Tibial artery (tissue), 4 donors: ENCODE measurements at regions not wholly inside any gene's neighbourhood (a gene's known extent, or its start where the extent isn't known, plus 50 kb on each side); places are given as distances from the start of the nearest gene placed in this dataset.

Experiments
- DNase-seq, 2 donors: peaks; one replicate each; pipeline ENCODE4 v3.0.0-alpha.2; 2019
- H3K27ac ChIP-seq, 2 donors: fragments of 200-600 bp; sonication (generic) in 1 of 2; 1 replicate in 1 of 2; 2 replicates in 1 of 2; pipeline ENCODE4 v1.5.1; 2018 to 2019; ENCODE audit warnings: mild to moderate bottlenecking in 1 of 2
- H3K27me3 ChIP-seq, 2 donors: fragments of 200-600 bp; sonication (generic) in 1 of 2; one replicate each; pipeline versions ENCODE4 v1.5.1 to v1.6.0; 2016 to 2019
- H3K36me3 ChIP-seq, 3 donors: fragments of 200-600 bp; sonication (generic) in 2 of 3; one replicate each; pipeline ENCODE4 v1.5.1; 2016 to 2019; ENCODE audit warnings: mild to moderate bottlenecking in 2 of 3
- H3K4me1 ChIP-seq, 4 donors: fragments of 200-600 bp; sonication (generic) in 2 of 4; 1 replicate in 3 of 4; 2 replicates in 1 of 4; pipeline ENCODE4 v1.5.1; 2016 to 2019
- H3K4me3 ChIP-seq, 2 donors: fragments of 200-600 bp; sonication (generic) in 1 of 2; 1 replicate in 1 of 2; 2 replicates in 1 of 2; pipeline ENCODE4 v1.5.1; 2018 to 2019; ENCODE audit warnings: mild to moderate bottlenecking in 2 of 2
- H3K9me3 ChIP-seq, 3 donors: fragments of 200-600 bp; sonication (generic) in 1 of 3; one replicate each; pipeline ENCODE4 v1.5.1; 2016 to 2019
- intact Hi-C: fragments of 100-400 bp; cut with DNase I; formaldehyde crosslinking; loops from one replicate; pipeline ENCODE4 v1.15.0; 2023; ENCODE audit warnings: low total_unique reads
- TF ChIP-seq, protein P1 (sequence below), 2 experiments: fragments of 200-600 bp in 1 of 2; fragments of 450-650 bp in 1 of 2; IDR thresholded peaks; one replicate each; pipeline ENCODE4 v1.5.1; 2017 to 2019; ENCODE audit warnings: antibody characterized with exemption in 2 of 2, mild to moderate bottlenecking in 1 of 2, moderate library complexity in 1 of 2

DNA sequence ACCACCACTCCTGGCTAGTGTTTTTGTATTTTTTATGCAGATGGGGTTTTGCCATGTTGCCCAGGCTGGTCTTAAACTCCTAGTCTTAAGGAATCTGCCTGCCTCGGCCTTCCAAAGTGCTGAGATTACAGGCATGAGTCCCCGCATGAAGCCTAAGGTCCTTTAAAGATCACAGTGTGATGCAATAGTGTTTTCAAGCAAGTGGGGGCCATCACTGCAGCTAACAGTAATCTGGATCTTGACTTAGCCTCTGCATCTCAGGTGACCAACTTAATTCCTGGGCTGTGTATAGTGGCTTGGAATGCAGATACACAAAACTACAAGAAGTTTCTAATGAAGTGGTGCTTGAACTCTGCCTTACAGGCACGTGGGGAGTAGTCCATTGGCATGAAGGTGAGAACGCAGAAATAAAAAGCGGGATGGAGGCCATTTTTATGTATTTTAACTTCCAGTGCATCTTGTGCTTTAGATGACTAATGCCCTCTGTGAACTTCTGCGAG lies 334.4 kb upstream of the SPRED2 start:
- Histone ChIP-seq H3K4me3 (no peak overlapping the region), H3K9me3 (no peaks in the 10 kb centered on the region), H3K4me1 (no peaks in the 10 kb centered on the region), H3K27ac (no peak overlapping the region), H3K36me3 (no peaks in the 10 kb centered on the region), H3K27me3 (peaks cover 0 to 2% of the 10 kb centered on the region in 2 donors)
- TF ChIP-seq, protein P1, sequence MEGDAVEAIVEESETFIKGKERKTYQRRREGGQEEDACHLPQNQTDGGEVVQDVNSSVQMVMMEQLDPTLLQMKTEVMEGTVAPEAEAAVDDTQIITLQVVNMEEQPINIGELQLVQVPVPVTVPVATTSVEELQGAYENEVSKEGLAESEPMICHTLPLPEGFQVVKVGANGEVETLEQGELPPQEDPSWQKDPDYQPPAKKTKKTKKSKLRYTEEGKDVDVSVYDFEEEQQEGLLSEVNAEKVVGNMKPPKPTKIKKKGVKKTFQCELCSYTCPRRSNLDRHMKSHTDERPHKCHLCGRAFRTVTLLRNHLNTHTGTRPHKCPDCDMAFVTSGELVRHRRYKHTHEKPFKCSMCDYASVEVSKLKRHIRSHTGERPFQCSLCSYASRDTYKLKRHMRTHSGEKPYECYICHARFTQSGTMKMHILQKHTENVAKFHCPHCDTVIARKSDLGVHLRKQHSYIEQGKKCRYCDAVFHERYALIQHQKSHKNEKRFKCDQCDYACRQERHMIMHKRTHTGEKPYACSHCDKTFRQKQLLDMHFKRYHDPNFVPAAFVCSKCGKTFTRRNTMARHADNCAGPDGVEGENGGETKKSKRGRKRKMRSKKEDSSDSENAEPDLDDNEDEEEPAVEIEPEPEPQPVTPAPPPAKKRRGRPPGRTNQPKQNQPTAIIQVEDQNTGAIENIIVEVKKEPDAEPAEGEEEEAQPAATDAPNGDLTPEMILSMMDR (IDR thresholded peaks at IDR 0.05), result no peak
- intact Hi-C loops, result no loop called here
- no peak for DNase-seq

DNA sequence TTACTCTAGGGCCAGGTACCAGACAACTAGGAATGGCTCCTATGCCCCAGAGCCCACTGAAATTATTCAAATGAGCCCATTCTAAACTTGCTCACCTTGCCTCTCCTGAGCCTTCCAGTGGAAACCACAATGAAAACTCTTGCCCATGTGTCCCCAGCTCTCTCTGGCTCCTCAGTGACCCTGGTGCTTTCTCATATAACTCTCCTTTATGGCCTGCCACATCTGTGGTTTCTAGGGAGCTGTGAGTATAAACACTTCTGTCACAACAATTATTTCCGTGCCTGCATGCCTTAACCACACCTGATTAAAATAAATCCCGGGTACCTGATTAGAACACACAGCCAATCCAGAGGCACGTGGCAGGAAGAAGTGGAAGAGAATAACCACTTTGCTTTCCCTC lies 333.0 kb upstream of the SPRED2 start:
- intact Hi-C loops, result no loop called here
- H3K4me1 ChIP-seq, result no peaks in the 10 kb centered on the region
- no peaks in the 10 kb centered on the region for H3K27me3 ChIP-seq
- H3K27ac ChIP-seq, result no peak overlapping the region
- DNase-seq, result no peak
- TF ChIP-seq, protein P1 (IDR thresholded peaks at IDR 0.05), result no peak
- no peak overlapping the region for H3K4me3 ChIP-seq
- no peaks in the 10 kb centered on the region for H3K9me3 ChIP-seq
- no peaks in the 10 kb centered on the region for H3K36me3 ChIP-seq

DNA sequence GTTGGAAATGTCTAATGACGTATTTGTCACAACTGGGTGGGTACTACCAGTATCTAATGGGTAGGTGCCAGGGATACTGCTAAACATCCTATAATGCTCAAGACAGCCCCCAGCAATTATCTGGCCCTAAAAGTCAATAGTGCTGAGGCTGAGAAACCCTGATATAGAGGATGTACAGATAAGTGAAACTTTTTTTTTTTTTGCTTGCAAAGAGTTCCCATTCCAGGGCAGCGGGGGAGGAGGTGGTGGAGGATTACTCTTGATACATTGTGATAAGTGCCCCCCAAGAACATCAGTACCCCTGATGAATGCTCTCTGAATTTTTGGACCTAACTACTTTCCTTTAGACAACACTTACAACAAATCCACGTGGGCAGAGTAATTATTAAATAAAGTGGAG lies 329.7 kb upstream of the SPRED2 start:
- TF ChIP-seq, protein P1 (IDR thresholded peaks at IDR 0.05), result no peak
- no peak for DNase-seq
- intact Hi-C loops, result no loop called here
- H3K9me3 ChIP-seq, result peaks cover 0 to 9% (median 0%) of the 10 kb centered on the region in 3 donors
- no peak overlapping the region for H3K4me3 ChIP-seq
- H3K4me1 ChIP-seq, result no peaks in the 10 kb centered on the region
- no peaks in the 10 kb centered on the region for H3K36me3 ChIP-seq
- H3K27ac ChIP-seq, result no peak overlapping the region
- H3K27me3 ChIP-seq, result no peaks in the 10 kb centered on the region

DNA sequence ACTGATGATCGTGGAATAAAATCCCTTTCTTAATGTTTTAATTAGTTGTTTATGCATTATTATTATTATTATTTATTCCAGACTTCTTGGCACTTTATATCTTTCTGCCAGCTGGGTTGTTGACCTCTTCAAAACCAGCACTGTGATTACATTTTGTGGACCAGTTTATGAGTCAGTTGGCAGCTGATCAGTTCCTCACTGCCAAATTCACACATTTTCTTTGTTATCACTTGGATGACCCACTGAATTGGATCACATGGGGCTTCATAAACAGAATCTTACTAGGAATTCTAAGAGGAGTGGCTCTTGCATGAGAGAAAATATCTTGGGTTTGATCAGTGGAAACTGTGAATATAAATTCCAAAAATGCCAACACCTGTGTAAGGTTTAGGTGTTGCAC lies 321.8 kb upstream of the SPRED2 start:
- no peaks in the 10 kb centered on the region for H3K4me1 ChIP-seq
- intact Hi-C loops, result no loop called here
- TF ChIP-seq, protein P1 (IDR thresholded peaks at IDR 0.05), result no peak
- no peak overlapping the region for H3K27ac ChIP-seq
- no peaks in the 10 kb centered on the region for H3K36me3 ChIP-seq
- no peak for DNase-seq
- H3K27me3 ChIP-seq, result no peaks in the 10 kb centered on the region
- peaks cover 0 to 19% (median 0%) of the 10 kb centered on the region in 3 donors for H3K9me3 ChIP-seq
- no peak overlapping the region for H3K4me3 ChIP-seq

DNA sequence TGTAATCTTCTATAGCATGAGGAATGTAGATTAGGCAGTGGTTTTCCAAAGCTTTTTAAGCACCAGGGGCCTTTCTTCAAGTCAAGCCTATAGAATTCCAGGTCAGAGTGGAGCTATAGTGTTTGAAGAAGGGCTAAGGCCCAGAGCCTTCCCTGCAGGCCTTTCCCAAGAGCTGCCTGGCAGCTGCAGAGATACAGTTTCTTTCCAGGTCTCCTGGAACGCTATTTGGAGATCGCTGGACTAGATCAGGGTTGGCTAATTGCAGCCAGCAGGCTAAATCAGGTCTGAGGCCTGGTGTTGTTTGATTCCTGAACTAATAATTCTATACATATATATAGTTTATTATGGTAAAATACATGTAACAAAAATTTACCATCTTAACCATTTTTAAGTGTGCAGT lies 319.0 kb upstream of the SPRED2 start:
- no peak for DNase-seq
- H3K27me3 ChIP-seq, result no peaks in the 10 kb centered on the region
- intact Hi-C loops, result no loop called here

More for the DNA sequence above, 319.0 kb upstream of the SPRED2 start:
- H3K36me3 ChIP-seq, result no peaks in the 10 kb centered on the region
- TF ChIP-seq, protein P1 (IDR thresholded peaks at IDR 0.05), result no peak
- H3K4me1 ChIP-seq, result peaks cover 0 to 12% (median 5%) of the 10 kb centered on the region in 4 donors
- no peak overlapping the region for H3K4me3 ChIP-seq
- H3K9me3 ChIP-seq, result peaks cover 0 to 4% (median 0%) of the 10 kb centered on the region in 3 donors
- H3K27ac ChIP-seq, result no peak overlapping the region
